ENCODE measurements at regions not wholly inside any gene's neighbourhood (a gene's known extent, or its start where the extent isn't known, plus 50 kb on each side); places are given as distances from the start of the nearest gene placed in this dataset.

- FAIRE-seq: no peak
Measured at GRCh38 chr17:71149607-71150006, 971.2 kb upstream of the SOX9 start.

GRCh38 chr17:71157297-71157696 lies 963.5 kb upstream of the SOX9 start:
- FAIRE-seq: no peak
- TF ChIP-seq SPI1 (IDR thresholded peaks at IDR 0.05; ENCODE audit: low read depth, low read length) (no peak), TAF1 (IDR thresholded peaks at IDR 0.05; ENCODE audit: low read depth, low read length) (no peak), POU2F2 (IDR thresholded peaks at IDR 0.05; ENCODE audit: low read depth, low read length) (no peak), POLR2AphosphoS5 (IDR thresholded peaks at IDR 0.05; ENCODE audit: low read depth, low read length) (no peak), PAX5 (IDR thresholded peaks at IDR 0.05; ENCODE audit: insufficient read depth, low read length, severe bottlenecking) (no peak), POLR2A (IDR thresholded peaks at IDR 0.05; ENCODE audit: low read depth, low read length) (no peak)
- DNase-seq (ENCODE audit: insufficient read length, low spot score): no peak

More at GRCh38 chr17:71149607-71150006, 971.2 kb upstream of the SOX9 start:
- TF ChIP-seq POLR2AphosphoS5 (IDR thresholded peaks at IDR 0.05; ENCODE audit: low read depth, low read length) (no peak), POU2F2 (IDR thresholded peaks at IDR 0.05; ENCODE audit: low read depth, low read length) (no peak), POLR2A (IDR thresholded peaks at IDR 0.05; ENCODE audit: low read depth, low read length) (no peak), SPI1 (IDR thresholded peaks at IDR 0.05; ENCODE audit: low read depth, low read length) (no peak)
- no peak for DNase-seq (ENCODE audit: insufficient read length, low spot score)

GRCh38 chr17:71158437-71158836 lies 962.4 kb upstream of the SOX9 start:
- no peak for FAIRE-seq
- TF ChIP-seq POLR2A (IDR thresholded peaks at IDR 0.05; ENCODE audit: low read depth, low read length): no peak
- TF ChIP-seq SPI1 (IDR thresholded peaks at IDR 0.05; ENCODE audit: low read depth, low read length): no peak
- TF ChIP-seq POLR2AphosphoS5 (IDR thresholded peaks at IDR 0.05; ENCODE audit: low read depth, low read length): no peak
- no peak for TF ChIP-seq PAX5 (IDR thresholded peaks at IDR 0.05; ENCODE audit: insufficient read depth, low read length, severe bottlenecking)
- TF ChIP-seq TAF1 (IDR thresholded peaks at IDR 0.05; ENCODE audit: low read depth, low read length): no peak
- no peak for TF ChIP-seq POU2F2 (IDR thresholded peaks at IDR 0.05; ENCODE audit: low read depth, low read length)
- DNase-seq (ENCODE audit: insufficient read length, low spot score): no peak

- FAIRE-seq (no peak), DNase-seq (ENCODE audit: insufficient read length, low spot score) (no peak)
Measured at GRCh38 chr17:71163121-71163812, 957.6 kb upstream of the SOX9 start.

GRCh38 chr17:71163813-71164122 lies 957.1 kb upstream of the SOX9 start:
- FAIRE-seq: no peak
- TF ChIP-seq TAF1 (IDR thresholded peaks at IDR 0.05; ENCODE audit: low read depth, low read length) (no peak), POLR2AphosphoS5 (IDR thresholded peaks at IDR 0.05; ENCODE audit: low read depth, low read length) (no peak), POLR2A (IDR thresholded peaks at IDR 0.05; ENCODE audit: low read depth, low read length) (no peak), POU2F2 (IDR thresholded peaks at IDR 0.05; ENCODE audit: low read depth, low read length) (no peak), PAX5 (IDR thresholded peaks at IDR 0.05; ENCODE audit: insufficient read depth, low read length, severe bottlenecking) (no peak), SPI1 (IDR thresholded peaks at IDR 0.05; ENCODE audit: low read depth, low read length) (no peak)
- no peak for DNase-seq (ENCODE audit: insufficient read length, low spot score)

More at GRCh38 chr17:71163121-71163812, 957.6 kb upstream of the SOX9 start:
- no peak for TF ChIP-seq POLR2A (IDR thresholded peaks at IDR 0.05; ENCODE audit: low read depth, low read length)
- TF ChIP-seq POLR2AphosphoS5 (IDR thresholded peaks at IDR 0.05; ENCODE audit: low read depth, low read length): no peak
- no peak for TF ChIP-seq SPI1 (IDR thresholded peaks at IDR 0.05; ENCODE audit: low read depth, low read length)
- no peak for TF ChIP-seq POU2F2 (IDR thresholded peaks at IDR 0.05; ENCODE audit: low read depth, low read length)
- TF ChIP-seq PAX5 (IDR thresholded peaks at IDR 0.05; ENCODE audit: insufficient read depth, low read length, severe bottlenecking): no peak
- no peak for TF ChIP-seq TAF1 (IDR thresholded peaks at IDR 0.05; ENCODE audit: low read depth, low read length)

GRCh38 chr17:71164561-71164960 lies 956.3 kb upstream of the SOX9 start:
- no peak for TF ChIP-seq POU2F2 (IDR thresholded peaks at IDR 0.05; ENCODE audit: low read depth, low read length)
- no peak for TF ChIP-seq POLR2A (IDR thresholded peaks at IDR 0.05; ENCODE audit: low read depth, low read length)
- TF ChIP-seq POLR2AphosphoS5 (IDR thresholded peaks at IDR 0.05; ENCODE audit: low read depth, low read length): no peak
- TF ChIP-seq TAF1 (IDR thresholded peaks at IDR 0.05; ENCODE audit: low read depth, low read length): no peak
- no peak for TF ChIP-seq PAX5 (IDR thresholded peaks at IDR 0.05; ENCODE audit: insufficient read depth, low read length, severe bottlenecking)
- TF ChIP-seq SPI1 (IDR thresholded peaks at IDR 0.05; ENCODE audit: low read depth, low read length): no peak
- DNase-seq (ENCODE audit: insufficient read length, low spot score) (no peak), FAIRE-seq (no peak)

GRCh38 chr17:71166311-71166710 lies 954.5 kb upstream of the SOX9 start:
- no peak for FAIRE-seq
- DNase-seq (ENCODE audit: insufficient read length, low spot score): no peak
- TF ChIP-seq POU2F2 (IDR thresholded peaks at IDR 0.05; ENCODE audit: low read depth, low read length) (no peak), POLR2AphosphoS5 (IDR thresholded peaks at IDR 0.05; ENCODE audit: low read depth, low read length) (no peak), POLR2A (IDR thresholded peaks at IDR 0.05; ENCODE audit: low read depth, low read length) (no peak), TAF1 (IDR thresholded peaks at IDR 0.05; ENCODE audit: low read depth, low read length) (no peak), PAX5 (IDR thresholded peaks at IDR 0.05; ENCODE audit: insufficient read depth, low read length, severe bottlenecking) (no peak), SPI1 (IDR thresholded peaks at IDR 0.05; ENCODE audit: low read depth, low read length) (no peak)

- FAIRE-seq (no peak), DNase-seq (ENCODE audit: insufficient read length, low spot score) (no peak)
- TF ChIP-seq POU2F2 (IDR thresholded peaks at IDR 0.05; ENCODE audit: low read depth, low read length): no peak
- no peak for TF ChIP-seq PAX5 (IDR thresholded peaks at IDR 0.05; ENCODE audit: insufficient read depth, low read length, severe bottlenecking)
- TF ChIP-seq POLR2AphosphoS5 (IDR thresholded peaks at IDR 0.05; ENCODE audit: low read depth, low read length): no peak
- no peak for TF ChIP-seq SPI1 (IDR thresholded peaks at IDR 0.05; ENCODE audit: low read depth, low read length)
- no peak for TF ChIP-seq TAF1 (IDR thresholded peaks at IDR 0.05; ENCODE audit: low read depth, low read length)
- no peak for TF ChIP-seq POLR2A (IDR thresholded peaks at IDR 0.05; ENCODE audit: low read depth, low read length)
Measured at GRCh38 chr17:71168053-71168741, 952.6 kb upstream of the SOX9 start.

GRCh38 chr17:71170070-71170469 lies 950.8 kb upstream of the SOX9 start:
- TF ChIP-seq TAF1 (IDR thresholded peaks at IDR 0.05; ENCODE audit: low read depth, low read length): no peak
- FAIRE-seq (no peak), DNase-seq (ENCODE audit: insufficient read length, low spot score) (no peak)

- DNase-seq (ENCODE audit: insufficient read length, low spot score) (no peak), FAIRE-seq (no peak)
- no peak for TF ChIP-seq POLR2AphosphoS5 (IDR thresholded peaks at IDR 0.05; ENCODE audit: low read depth, low read length)
- no peak for TF ChIP-seq TAF1 (IDR thresholded peaks at IDR 0.05; ENCODE audit: low read depth, low read length)
Measured at GRCh38 chr17:71171270-71171669, 949.5 kb upstream of the SOX9 start.
